ENCODE measurements at regions not wholly inside any gene's neighbourhood (a gene's known extent, or its start where the extent isn't known, plus 50 kb on each side); places are given as distances from the start of the nearest gene placed in this dataset.

- TF ChIP-seq ZNF17 (CRISPR knock-in tag; IDR thresholded peaks at IDR 0.05) (no peak), ZNF263 (CRISPR knock-in tag; IDR thresholded peaks at IDR 0.05) (no peak), ZC3H4 (CRISPR knock-in tag; IDR thresholded peaks at IDR 0.05; ENCODE audit: borderline replicate concordance) (no peak)
These were observed 215.5 kb upstream of the TMEM161B start (continued) for GRCh38 chr5:88483964-88484672.

- H3K36me3 ChIP-seq (replicated peaks in 1 of 2; ENCODE audit: control insufficient read depth in 1 of 2, insufficient read depth in 2 of 2, low read length in 2 of 2), result no peaks in the 10 kb centered on the region
- BruUV-seq (replicated peaks), result no TSS peak
- no peaks in the 10 kb centered on the region for H3K27me3 ChIP-seq (ENCODE audit: control insufficient read depth in 1 of 2, insufficient read depth in 2 of 2, low read length in 2 of 2)
- intact Hi-C loops (cut with micrococcal nuclease; ENCODE audit: unreplicated experiment) (no loop called here), in situ Hi-C loops (cut with HindIII; ENCODE audit: extremely low pct_ligation_motif_present, low pct_unique_long_range_greater_than_20kb) (no loop called here)
- H3K79me2 ChIP-seq (ENCODE audit: insufficient read depth, low read length), result no peaks in the 10 kb centered on the region
- H3K9me3 ChIP-seq (ENCODE audit: low read length), result no peaks in the 10 kb centered on the region
- no peak for ATAC-seq
- WGBS (ENCODE audit: low lambda C conversion rate), result 2% methylated on average over 5 of the region's 5 CpGs
- H3K4me1 ChIP-seq (ENCODE audit: insufficient read depth, low read length), result no peaks in the 10 kb centered on the region
- FAIRE-seq, result no peak
- no peak overlapping the region for H3K9ac ChIP-seq (ENCODE audit: insufficient read depth, low read depth, low read length)
- H4K20me1 ChIP-seq (ENCODE audit: insufficient read depth, low read length), result no peaks in the 10 kb centered on the region
- no peak for DNase-seq (ENCODE audit: low spot score)
- no peak overlapping the region for H3K4me2 ChIP-seq (ENCODE audit: low read depth, low read length)
- H2AFZ ChIP-seq (ENCODE audit: low read length), result no peak overlapping the region
- CTCF ChIA-PET (ENCODE audit: low intra/inter-chr PET ratio, low total read pairs), result no interaction called here
- no peak overlapping the region for H3K27ac ChIP-seq (ENCODE audit: extremely low read length, insufficient read depth, low read length)
- H3K4me3 ChIP-seq (replicated peaks in 1 of 3; ENCODE audit: insufficient read depth in 1 of 3, low read depth in 2 of 3, low read length in 3 of 3), result no peak overlapping the region
- POLR2A ChIA-PET, result no interaction called here
- TF ChIP-seq ZNF263 (CRISPR knock-in tag; IDR thresholded peaks at IDR 0.05) (no peak), GLI4 (CRISPR knock-in tag; IDR thresholded peaks at IDR 0.05; ENCODE audit: borderline replicate concordance) (no peak), ZNF333 (CRISPR knock-in tag; IDR thresholded peaks at IDR 0.05; ENCODE audit: borderline replicate concordance) (no peak), ZBTB14 (CRISPR knock-in tag; IDR thresholded peaks at IDR 0.05) (no peak), ZNF256 (CRISPR knock-in tag; conservative IDR thresholded peaks at IDR 0.05) (no peak), PAX8 (CRISPR knock-in tag; IDR thresholded peaks at IDR 0.05; ENCODE audit: borderline replicate concordance) (no peak), NCOR1 (IDR thresholded peaks at IDR 0.05; ENCODE audit: borderline replicate concordance, low read length) (no peak), ZNF83 (CRISPR knock-in tag; IDR thresholded peaks at IDR 0.05; ENCODE audit: borderline replicate concordance) (no peak), PHB2 (IDR thresholded peaks at IDR 0.05; ENCODE audit: partially characterized antibody) (no peak), THAP8 (CRISPR knock-in tag; IDR thresholded peaks at IDR 0.05; ENCODE audit: borderline replicate concordance) (no peak), ELF4 (CRISPR knock-in tag; IDR thresholded peaks at IDR 0.05; ENCODE audit: borderline replicate concordance) (no peak), ZIK1 (CRISPR knock-in tag; IDR thresholded peaks at IDR 0.05; ENCODE audit: borderline replicate concordance, low read depth) (no peak), EHMT2 (IDR thresholded peaks at IDR 0.05; ENCODE audit: borderline replicate concordance, low read depth, low read length) (no peak), SP1 (IDR thresholded peaks at IDR 0.05) (no peak), SP1 (CRISPR knock-in tag; IDR thresholded peaks at IDR 0.05) (no peak), KDM5B (CRISPR knock-in tag; IDR thresholded peaks at IDR 0.05; ENCODE audit: borderline replicate concordance) (no peak), ZNF614 (CRISPR knock-in tag; IDR thresholded peaks at IDR 0.05; ENCODE audit: borderline replicate concordance) (no peak), BRF2 (CRISPR knock-in tag; IDR thresholded peaks at IDR 0.05) (no peak), ZNF839 (CRISPR knock-in tag; IDR thresholded peaks at IDR 0.05; ENCODE audit: borderline replicate concordance) (no peak)
These were observed 212.3 kb upstream of the TMEM161B start for GRCh38 chr5:88480801-88481499.
